Stimulated activated memory B cell treated with anti-CD40 and anti-IgM and Interleukin-4, amounts not matched to agents 10 μg/mL and 1 μg/mL and 100 μg/mL, for 72 hours (primary cell): ENCODE measurements at regions not wholly inside any gene's neighbourhood (a gene's known extent, or its start where the extent isn't known, plus 50 kb on each side); places are given as distances from the start of the nearest gene placed in this dataset.

Experiments
- ATAC-seq: fragments of 150-1000 bp; cut with Tn5 transposase; 2 replicates; pipeline ENCODE4 v1.10.0; 2021
- H3K27ac Mint-ChIP-seq: one replicate; pipeline ENCODE4 v1.8.0; 2022; ENCODE audit warnings: mild to moderate bottlenecking, mixed read lengths
- H3K27me3 Mint-ChIP-seq: one replicate; pipeline ENCODE4 v1.8.0; 2022; ENCODE audit warnings: mixed read lengths
- H3K36me3 Mint-ChIP-seq: one replicate; pipeline ENCODE4 v1.8.0; 2022; ENCODE audit warnings: mixed read lengths
- H3K4me1 Mint-ChIP-seq: one replicate; pipeline ENCODE4 v1.8.0; 2022; ENCODE audit warnings: mixed read lengths
- H3K4me3 Mint-ChIP-seq: one replicate; pipeline ENCODE4 v1.8.0; 2022; ENCODE audit warnings: mild to moderate bottlenecking, moderate library complexity, mixed read lengths
- H3K9me3 Mint-ChIP-seq: one replicate; pipeline ENCODE4 v1.8.0; 2022; ENCODE audit warnings: mixed read lengths

DNA sequence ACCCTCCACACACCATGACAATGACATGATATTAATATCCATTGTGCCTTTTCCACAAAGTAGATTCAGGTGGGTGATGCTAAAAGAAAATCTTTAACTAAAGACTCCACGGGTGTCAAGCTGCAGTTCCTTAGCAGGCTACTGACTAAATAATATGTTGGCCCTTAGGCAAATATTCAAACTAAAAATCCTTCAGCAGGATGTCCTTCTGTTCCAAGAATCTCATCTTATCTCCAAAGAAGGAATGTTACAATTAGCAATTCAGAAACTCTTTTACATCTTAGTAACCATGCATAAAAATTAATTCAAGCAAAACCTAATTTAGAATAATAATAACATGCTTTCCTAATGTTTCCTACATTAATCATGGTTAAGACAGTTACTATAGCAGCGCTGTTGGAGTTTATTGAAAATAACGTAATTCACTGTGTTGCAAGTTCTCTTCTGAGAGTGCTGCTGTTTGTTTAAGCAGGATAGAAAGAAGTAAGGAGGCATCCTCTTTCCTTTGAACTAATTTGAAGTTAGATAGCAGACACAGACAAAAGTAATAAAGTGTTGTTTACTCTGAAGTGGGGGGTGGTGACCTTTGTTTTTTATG lies 414.8 kb upstream of the CDH4 start:
- Mint-ChIP-seq H3K27ac (no peak overlapping the region), H3K4me3 (no peak overlapping the region), H3K9me3 (peaks cover 3% of the 10 kb centered on the region), H3K36me3 (no peaks in the 10 kb centered on the region), H3K4me1 (no peaks in the 10 kb centered on the region), H3K27me3 (no peaks in the 10 kb centered on the region)
- ATAC-seq: no peak

DNA sequence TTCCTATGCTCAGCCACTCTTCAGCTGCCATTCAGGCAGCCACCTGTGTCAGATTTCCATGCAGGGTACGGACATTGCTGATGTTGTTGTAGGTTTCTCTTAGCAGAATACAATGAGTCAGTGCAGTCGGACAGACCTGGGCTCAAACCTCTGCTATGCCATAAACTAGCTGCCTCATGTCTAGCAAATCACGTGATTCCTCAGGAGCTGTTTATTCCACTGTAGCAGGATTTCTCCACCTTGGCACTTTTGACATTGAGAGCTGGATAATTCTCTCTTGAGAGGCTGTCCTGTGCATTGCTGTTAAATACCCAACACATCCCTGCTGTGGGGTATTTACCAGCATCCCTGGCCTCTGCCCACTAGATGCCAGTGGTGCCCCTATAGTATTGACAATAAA lies 413.8 kb upstream of the CDH4 start:
- H3K4me3 Mint-ChIP-seq: no peak overlapping the region
- no peak overlapping the region for H3K27ac Mint-ChIP-seq
- ATAC-seq: no peak
- H3K27me3 Mint-ChIP-seq: no peaks in the 10 kb centered on the region
- H3K9me3 Mint-ChIP-seq: peaks cover 6% of the 10 kb centered on the region
- H3K4me1 Mint-ChIP-seq: no peaks in the 10 kb centered on the region
- H3K36me3 Mint-ChIP-seq: no peaks in the 10 kb centered on the region

- H3K27me3 Mint-ChIP-seq: no peaks in the 10 kb centered on the region
- H3K4me1 Mint-ChIP-seq: no peaks in the 10 kb centered on the region
- ATAC-seq: no peak
Measured at GRCh38 chr20:60840971-60841370, 411.1 kb upstream of the CDH4 start.

DNA sequence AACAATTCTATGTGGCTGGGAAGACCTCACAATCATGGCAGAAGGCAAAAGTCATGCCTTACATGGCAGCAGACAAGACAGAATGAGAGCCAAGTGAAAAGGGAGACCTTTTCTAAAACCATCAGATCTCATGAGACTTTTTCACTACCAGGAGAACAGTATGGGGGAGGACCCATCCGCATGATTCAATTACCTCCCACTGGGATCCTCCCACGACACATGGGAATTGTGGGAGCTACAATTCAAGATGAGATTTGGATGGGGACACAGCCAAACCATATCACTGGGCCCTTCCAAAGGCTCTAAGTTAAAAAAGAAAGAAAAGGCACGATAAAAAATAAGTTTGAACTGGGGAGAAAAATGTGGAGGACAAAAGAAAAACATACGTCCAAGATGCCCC lies 406.9 kb upstream of the CDH4 start:
- Mint-ChIP-seq H3K27ac (no peak overlapping the region), H3K27me3 (no peaks in the 10 kb centered on the region), H3K36me3 (no peaks in the 10 kb centered on the region)

More at GRCh38 chr20:60840971-60841370, 411.1 kb upstream of the CDH4 start:
- Mint-ChIP-seq H3K36me3 (no peaks in the 10 kb centered on the region), H3K27ac (no peak overlapping the region), H3K4me3 (no peak overlapping the region), H3K9me3 (peaks cover 6% of the 10 kb centered on the region)

DNA sequence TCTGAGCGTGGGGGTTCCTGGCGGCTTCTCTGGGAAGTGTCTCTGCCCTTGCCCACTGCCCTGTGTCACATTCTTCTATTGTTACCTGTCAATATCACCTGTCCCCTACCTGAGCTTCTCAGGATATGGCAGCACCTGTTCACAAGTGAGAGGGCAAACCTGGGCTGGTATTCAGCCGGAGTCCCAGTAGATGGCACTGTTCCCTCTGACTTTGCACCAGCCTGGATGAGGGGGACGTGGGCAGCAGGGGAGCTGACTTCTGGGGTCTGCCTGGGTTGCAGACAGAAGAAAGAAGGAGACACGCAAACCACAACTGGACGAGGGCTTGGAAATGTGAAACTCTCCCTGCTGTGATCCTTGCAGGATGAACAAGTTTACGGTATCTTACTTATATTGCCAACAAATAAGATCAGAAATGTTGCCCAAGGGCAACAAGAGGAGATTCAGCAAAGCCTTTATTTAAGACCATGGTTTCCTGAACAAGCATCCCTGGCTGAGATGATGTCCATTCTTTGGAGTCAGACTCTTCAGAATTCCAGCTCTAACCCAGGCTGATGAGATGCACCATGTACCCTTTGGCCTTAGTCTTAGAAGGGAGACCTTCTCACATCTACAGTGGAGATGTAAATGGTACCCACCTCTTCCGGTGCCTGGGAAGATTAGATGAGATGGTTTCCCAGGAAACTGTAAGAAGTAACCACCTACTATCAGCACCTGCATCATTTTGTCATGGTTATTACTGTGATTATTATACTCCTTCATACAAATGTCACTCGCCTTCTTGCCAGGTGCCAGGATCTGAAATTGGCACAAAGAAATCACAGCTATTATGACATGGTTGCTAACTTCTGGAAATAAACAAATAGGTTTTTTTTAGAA lies 400.0 kb upstream of the CDH4 start:
- no peak for ATAC-seq
- Mint-ChIP-seq H3K9me3 (peaks cover 6% of the 10 kb centered on the region), H3K4me1 (no peaks in the 10 kb centered on the region), H3K27me3 (no peaks in the 10 kb centered on the region), H3K27ac (no peak overlapping the region), H3K36me3 (no peaks in the 10 kb centered on the region), H3K4me3 (no peak overlapping the region)

More for the DNA sequence above, 406.9 kb upstream of the CDH4 start:
- Mint-ChIP-seq H3K4me3 (no peak overlapping the region), H3K4me1 (no peaks in the 10 kb centered on the region), H3K9me3 (peaks cover 6% of the 10 kb centered on the region)
- ATAC-seq: no peak

GRCh38 chr20:60857708-60858107 lies 394.4 kb upstream of the CDH4 start:
- Mint-ChIP-seq H3K36me3 (no peaks in the 10 kb centered on the region), H3K9me3 (peaks cover 6% of the 10 kb centered on the region), H3K27me3 (no peaks in the 10 kb centered on the region), H3K4me1 (no peaks in the 10 kb centered on the region), H3K27ac (no peak overlapping the region), H3K4me3 (no peak overlapping the region)
- ATAC-seq: no peak

GRCh38 chr20:60862601-60863000 lies 389.5 kb upstream of the CDH4 start:
- no peak for ATAC-seq
- peaks cover 4% of the 10 kb centered on the region for H3K9me3 Mint-ChIP-seq
- H3K36me3 Mint-ChIP-seq: no peaks in the 10 kb centered on the region
- H3K27me3 Mint-ChIP-seq: no peaks in the 10 kb centered on the region
- no peak overlapping the region for H3K4me3 Mint-ChIP-seq
- H3K27ac Mint-ChIP-seq: no peak overlapping the region
- no peaks in the 10 kb centered on the region for H3K4me1 Mint-ChIP-seq

GRCh38 chr20:60863548-60863947 lies 388.5 kb upstream of the CDH4 start:
- ATAC-seq: no peak
- no peak overlapping the region for H3K4me3 Mint-ChIP-seq
- no peaks in the 10 kb centered on the region for H3K36me3 Mint-ChIP-seq
- no peak overlapping the region for H3K27ac Mint-ChIP-seq
- H3K9me3 Mint-ChIP-seq: peaks cover 4% of the 10 kb centered on the region
- no peaks in the 10 kb centered on the region for H3K27me3 Mint-ChIP-seq
- H3K4me1 Mint-ChIP-seq: no peaks in the 10 kb centered on the region

GRCh38 chr20:60867589-60867988 lies 384.5 kb upstream of the CDH4 start:
- ATAC-seq: no peak
- Mint-ChIP-seq H3K27me3 (no peaks in the 10 kb centered on the region), H3K4me3 (no peak overlapping the region), H3K27ac (no peak overlapping the region), H3K9me3 (peaks cover 10% of the 10 kb centered on the region), H3K36me3 (no peaks in the 10 kb centered on the region), H3K4me1 (no peaks in the 10 kb centered on the region)

GRCh38 chr20:60868316-60868891 lies 383.7 kb upstream of the CDH4 start:
- Mint-ChIP-seq H3K27me3 (no peaks in the 10 kb centered on the region), H3K4me3 (no peak overlapping the region), H3K9me3 (peaks cover 9% of the 10 kb centered on the region), H3K36me3 (no peaks in the 10 kb centered on the region), H3K27ac (no peak overlapping the region), H3K4me1 (no peaks in the 10 kb centered on the region)
- ATAC-seq: no peak

- ATAC-seq: no peak
- no peak overlapping the region for H3K27ac Mint-ChIP-seq
- H3K4me1 Mint-ChIP-seq: no peaks in the 10 kb centered on the region
Measured at GRCh38 chr20:60869087-60869486, 383.0 kb upstream of the CDH4 start.

DNA sequence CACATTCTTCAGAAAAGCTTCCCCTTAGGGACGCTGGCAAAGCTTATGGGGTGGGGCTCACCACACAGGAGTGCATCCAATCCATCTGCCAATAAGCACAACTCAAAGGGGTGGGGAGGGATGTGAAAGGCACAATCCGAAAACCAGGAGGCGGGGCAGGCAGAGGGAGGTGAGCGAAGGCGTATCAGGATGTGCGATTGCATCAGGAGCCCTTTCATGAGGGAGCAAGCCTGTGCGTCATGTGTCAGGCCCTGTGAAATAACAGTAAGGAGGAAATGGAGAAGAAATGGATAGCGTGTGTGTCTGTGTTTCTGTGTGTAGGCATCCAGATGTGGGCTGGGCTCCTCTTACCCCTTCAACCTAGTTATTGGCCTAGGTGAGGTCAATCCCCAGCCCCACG lies 382.4 kb upstream of the CDH4 start:
- Mint-ChIP-seq H3K36me3 (no peaks in the 10 kb centered on the region), H3K4me1 (no peaks in the 10 kb centered on the region), H3K27ac (no peak overlapping the region), H3K27me3 (no peaks in the 10 kb centered on the region), H3K4me3 (no peak overlapping the region), H3K9me3 (peaks cover 6% of the 10 kb centered on the region)
- ATAC-seq: no peak

More at GRCh38 chr20:60869087-60869486, 383.0 kb upstream of the CDH4 start:
- no peaks in the 10 kb centered on the region for H3K27me3 Mint-ChIP-seq
- H3K36me3 Mint-ChIP-seq: no peaks in the 10 kb centered on the region
- peaks cover 6% of the 10 kb centered on the region for H3K9me3 Mint-ChIP-seq
- no peak overlapping the region for H3K4me3 Mint-ChIP-seq

DNA sequence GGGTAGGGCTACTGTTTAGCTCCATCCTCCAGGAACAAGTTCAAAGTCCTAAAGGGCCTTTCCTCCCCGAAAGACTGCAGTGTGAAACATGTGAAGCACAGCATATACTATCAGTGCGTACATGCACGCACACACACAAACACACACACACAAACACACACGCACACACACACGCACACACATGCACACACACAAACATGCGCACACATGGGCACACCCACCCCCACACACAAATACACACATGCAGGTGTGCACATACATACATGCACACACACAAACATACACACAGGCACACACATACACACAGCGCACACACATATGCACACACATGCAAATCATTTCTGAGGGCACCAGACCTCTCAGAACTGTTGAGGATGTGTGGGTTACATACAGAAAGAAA lies 382.0 kb upstream of the CDH4 start:
- no peak for ATAC-seq
- Mint-ChIP-seq H3K27ac (no peak overlapping the region), H3K4me3 (no peak overlapping the region), H3K36me3 (no peaks in the 10 kb centered on the region), H3K4me1 (no peaks in the 10 kb centered on the region), H3K9me3 (peaks cover 6% of the 10 kb centered on the region), H3K27me3 (no peaks in the 10 kb centered on the region)

GRCh38 chr20:60872224-60872623 lies 379.8 kb upstream of the CDH4 start:
- H3K4me3 Mint-ChIP-seq: no peak overlapping the region
- no peaks in the 10 kb centered on the region for H3K36me3 Mint-ChIP-seq
- H3K27ac Mint-ChIP-seq: no peak overlapping the region
- ATAC-seq: no peak
- no peaks in the 10 kb centered on the region for H3K27me3 Mint-ChIP-seq
- H3K9me3 Mint-ChIP-seq: peaks cover 9% of the 10 kb centered on the region
- H3K4me1 Mint-ChIP-seq: no peaks in the 10 kb centered on the region

DNA sequence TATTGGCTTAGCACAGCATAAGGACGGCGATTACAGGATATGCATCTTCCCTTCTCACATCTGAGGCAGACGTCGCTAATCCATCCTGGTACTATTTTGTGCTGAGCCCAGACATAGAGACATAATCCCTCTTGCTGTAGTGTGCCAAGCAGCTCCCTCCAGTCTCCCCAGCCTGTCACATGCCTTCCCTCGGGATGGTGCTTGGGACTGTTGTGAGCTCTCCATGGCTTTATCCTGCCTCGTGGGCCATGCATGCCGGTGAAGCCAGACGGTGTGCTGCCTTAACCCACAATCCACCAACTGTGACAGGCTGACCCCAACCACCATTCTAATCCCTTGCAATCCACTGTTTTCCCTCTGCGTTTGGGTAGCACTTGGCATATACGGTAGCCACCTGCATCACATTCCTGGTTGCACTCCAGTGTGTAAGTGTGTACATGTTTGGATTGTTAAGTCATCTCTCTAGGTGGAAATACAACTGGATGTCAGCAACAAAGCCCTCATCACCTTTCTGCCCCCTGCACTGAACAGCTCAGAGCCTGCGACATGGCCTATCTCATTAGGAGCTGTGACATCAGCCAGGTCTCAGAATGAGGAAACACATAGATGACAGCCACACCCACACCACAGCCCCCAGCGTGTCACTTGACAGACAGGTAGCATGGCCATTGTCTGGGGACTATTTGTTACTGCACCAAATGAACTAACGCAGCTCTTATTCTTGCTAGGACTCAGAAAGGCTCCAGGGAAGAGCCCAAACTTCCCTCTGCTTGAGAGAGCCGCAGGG lies 374.8 kb upstream of the CDH4 start:
- Mint-ChIP-seq H3K4me3 (no peak overlapping the region), H3K9me3 (peaks cover 2% of the 10 kb centered on the region), H3K27me3 (no peaks in the 10 kb centered on the region), H3K27ac (no peak overlapping the region), H3K36me3 (no peaks in the 10 kb centered on the region), H3K4me1 (no peaks in the 10 kb centered on the region)
- ATAC-seq: no peak
